Adrenal gland (tissue), 5 donors: ENCODE measurements at regions not wholly inside any gene's neighbourhood (a gene's known extent, or its start where the extent isn't known, plus 50 kb on each side); places are given as distances from the start of the nearest gene placed in this dataset.

ENCODE experiments used
- POLR2A ChIP-seq, 2 donors: fragments of 450-650 bp; IDR thresholded peaks; one replicate each; pipeline ENCODE4 v1.6.1; 2017; ENCODE audit warnings: antibody characterized with exemption in 2 of 2, mild to moderate bottlenecking in 2 of 2, moderate library complexity in 1 of 2
- TF ChIP-seq, protein P1 (sequence below), 6 experiments: fragments of 450-650 bp in 4 of 6; fragments of 200-600 bp in 2 of 6; sonication (generic) in 1 of 6; IDR thresholded peaks; 1 replicate in 5 of 6; 2 replicates in 1 of 6; pipeline versions ENCODE4 v1.5.1 to v1.8.0; 2016 to 2021; ENCODE audit warnings: antibody characterized with exemption in 6 of 6, mild to moderate bottlenecking in 2 of 6, moderate library complexity in 1 of 6
- donor health status: DM: no; HTN: no; CAD: no.

DNA sequence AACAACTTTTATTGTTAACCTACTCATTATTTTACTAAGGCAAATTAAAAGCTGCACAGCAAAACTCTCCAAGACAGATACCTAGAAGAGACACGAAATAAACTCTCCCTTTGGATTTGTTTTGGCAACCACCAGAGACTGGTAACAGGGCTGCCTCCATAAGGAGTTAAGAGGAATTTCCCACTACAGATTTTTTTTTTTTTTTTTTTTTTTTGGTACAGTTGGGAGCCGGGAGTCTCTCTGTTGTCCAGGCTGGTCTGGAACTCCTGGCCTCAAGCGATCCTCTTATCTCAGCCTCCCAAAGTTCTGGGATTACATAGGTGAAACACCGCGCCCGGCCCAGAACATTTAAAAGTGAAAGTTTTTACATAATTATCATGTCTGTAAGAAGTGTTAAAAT is 73.6 kb upstream of the VGLL4 start:
- TF ChIP-seq, protein P1, sequence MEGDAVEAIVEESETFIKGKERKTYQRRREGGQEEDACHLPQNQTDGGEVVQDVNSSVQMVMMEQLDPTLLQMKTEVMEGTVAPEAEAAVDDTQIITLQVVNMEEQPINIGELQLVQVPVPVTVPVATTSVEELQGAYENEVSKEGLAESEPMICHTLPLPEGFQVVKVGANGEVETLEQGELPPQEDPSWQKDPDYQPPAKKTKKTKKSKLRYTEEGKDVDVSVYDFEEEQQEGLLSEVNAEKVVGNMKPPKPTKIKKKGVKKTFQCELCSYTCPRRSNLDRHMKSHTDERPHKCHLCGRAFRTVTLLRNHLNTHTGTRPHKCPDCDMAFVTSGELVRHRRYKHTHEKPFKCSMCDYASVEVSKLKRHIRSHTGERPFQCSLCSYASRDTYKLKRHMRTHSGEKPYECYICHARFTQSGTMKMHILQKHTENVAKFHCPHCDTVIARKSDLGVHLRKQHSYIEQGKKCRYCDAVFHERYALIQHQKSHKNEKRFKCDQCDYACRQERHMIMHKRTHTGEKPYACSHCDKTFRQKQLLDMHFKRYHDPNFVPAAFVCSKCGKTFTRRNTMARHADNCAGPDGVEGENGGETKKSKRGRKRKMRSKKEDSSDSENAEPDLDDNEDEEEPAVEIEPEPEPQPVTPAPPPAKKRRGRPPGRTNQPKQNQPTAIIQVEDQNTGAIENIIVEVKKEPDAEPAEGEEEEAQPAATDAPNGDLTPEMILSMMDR (IDR thresholded peaks at IDR 0.05): no peak
- TF ChIP-seq POLR2A (IDR thresholded peaks at IDR 0.05): no peak
